ENCODE measurements at regions not wholly inside any gene's neighbourhood (a gene's known extent, or its start where the extent isn't known, plus 50 kb on each side); places are given as distances from the start of the nearest gene placed in this dataset.

DNA sequence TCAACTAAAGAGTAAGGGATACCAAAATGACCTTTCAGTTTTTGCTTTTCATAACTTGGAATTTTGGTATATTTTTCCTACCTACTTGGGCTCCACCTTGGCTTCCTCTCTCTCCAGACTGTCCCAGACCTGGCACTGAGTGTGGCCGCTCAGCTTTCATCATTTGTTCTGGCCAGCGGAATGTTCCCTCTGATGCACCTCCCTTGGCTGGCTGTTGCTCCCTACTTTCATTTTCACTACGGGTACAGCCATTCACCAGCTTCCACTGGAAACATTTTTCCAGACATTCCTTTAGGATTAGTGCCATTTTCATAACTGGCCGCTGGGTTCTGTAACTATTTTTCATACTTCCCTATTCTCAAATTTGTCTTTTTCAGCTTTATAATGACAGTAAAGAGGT lies 487.4 kb downstream of the TENT5A start (continued):
- no peak for TF ChIP-seq FOSL1 (IDR thresholded peaks at IDR 0.05; ENCODE audit: insufficient read depth, low read depth, low read length)
- no peak for TF ChIP-seq SUZ12 (IDR thresholded peaks at IDR 0.05; ENCODE audit: low read length)
- no peak for TF ChIP-seq YY1 (IDR thresholded peaks at IDR 0.05; ENCODE audit: low read depth, low read length)

All from H1 (cell line).